Lower lobe of right lung (tissue), 2 donors: ENCODE measurements at regions not wholly inside any gene's neighbourhood (a gene's known extent, or its start where the extent isn't known, plus 50 kb on each side); places are given as distances from the start of the nearest gene placed in this dataset.

Experiments used
- ATAC-seq, 2 donors: fragments of 200-7000 bp; cut with Tn5 transposase; one replicate each; pipeline ENCODE4 v1.9.1; 2020 to 2022; ENCODE audit warnings: mild to moderate bottlenecking in 2 of 2, moderate library complexity in 2 of 2
- DNase-seq: peaks from one replicate; pipeline ENCODE4 v3.0.0-alpha.2; 2020
- H3K27ac ChIP-seq: fragments of 200-600 bp; one replicate; pipeline ENCODE4 v1.8.0; 2022
- H3K27me3 ChIP-seq: fragments of 200-600 bp; one replicate; pipeline ENCODE4 v1.8.0; 2022; ENCODE audit warnings: low read depth
- H3K36me3 ChIP-seq: fragments of 200-600 bp; one replicate; pipeline ENCODE4 v1.8.0; 2022; ENCODE audit warnings: mild to moderate bottlenecking
- H3K4me1 ChIP-seq: fragments of 200-600 bp; one replicate; pipeline ENCODE4 v1.8.0; 2022
- H3K4me3 ChIP-seq: fragments of 200-600 bp; one replicate; pipeline ENCODE4 v1.8.0; 2022; ENCODE audit warnings: mild to moderate bottlenecking
- H3K9me3 ChIP-seq: fragments of 200-600 bp; one replicate; pipeline ENCODE4 v1.8.0; 2022
- intact Hi-C: fragments of 100-400 bp; cut with DNase I; formaldehyde crosslinking; loops from one replicate; pipeline ENCODE4 v1.11.0; 2022
- TF ChIP-seq, protein P1 (sequence below): fragments of 200-600 bp; IDR thresholded peaks from one replicate; pipeline ENCODE4 v1.8.0; 2022; ENCODE audit warnings: antibody characterized with exemption, mild to moderate bottlenecking
- donor health status: DM: no; HTN: yes; CAD: no; lungs with severe emphysema.

DNA sequence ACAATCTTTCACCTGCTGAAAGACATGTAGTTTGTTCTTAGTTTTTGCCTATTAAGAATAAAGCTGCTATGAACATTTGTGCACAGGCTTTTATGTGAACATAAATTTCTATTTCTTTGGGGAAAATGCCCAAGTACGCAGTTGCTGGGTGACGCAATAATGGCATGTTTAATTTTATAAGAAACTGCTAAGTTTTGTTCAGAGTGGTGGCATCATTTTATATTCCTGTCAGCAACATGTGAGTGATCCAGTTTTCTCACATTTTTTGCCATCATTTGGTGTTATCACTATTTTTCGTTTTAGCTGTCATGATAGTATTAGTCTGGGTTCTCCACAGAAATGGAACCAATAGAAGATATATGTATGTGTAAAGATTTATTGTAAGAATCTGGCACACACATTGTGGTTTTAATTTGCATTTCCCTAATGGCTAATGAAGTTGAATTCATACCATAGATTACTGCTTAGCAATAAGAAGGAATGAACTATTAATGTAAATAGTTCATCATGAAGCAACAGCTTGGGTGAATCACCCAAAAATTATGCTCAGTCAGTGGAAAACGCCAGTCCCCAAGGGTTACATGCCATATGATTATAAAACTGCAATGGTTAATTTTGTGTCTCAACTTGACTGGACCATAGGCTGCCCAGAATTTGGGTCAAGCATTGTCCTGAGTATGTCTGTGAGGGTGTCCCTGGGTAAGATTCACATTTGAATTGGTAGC, 358.6 kb downstream of the MSX2 start:
- no peak for ATAC-seq
- no peak overlapping the region for H3K4me3 ChIP-seq
- intact Hi-C loops = no loop called here

DNA sequence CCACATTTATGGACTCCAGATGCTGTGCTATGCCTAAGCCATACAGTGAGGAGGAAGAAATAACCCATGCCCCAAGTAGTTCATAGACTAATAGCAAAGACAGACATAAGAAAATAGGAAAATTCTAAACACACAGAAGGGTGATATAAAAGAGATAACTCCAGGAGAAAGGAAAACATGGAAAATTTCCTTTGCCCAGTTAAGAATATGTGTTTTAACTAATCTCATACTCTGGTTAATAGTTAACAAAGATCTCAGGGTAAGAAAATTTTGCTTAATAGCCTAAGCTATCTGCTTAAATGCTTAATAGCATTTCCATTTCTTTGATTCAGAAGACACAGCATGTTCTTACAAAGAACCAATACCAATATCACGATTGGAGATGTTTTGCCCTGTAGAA, 358.0 kb downstream of the MSX2 start:
- no peaks in the 10 kb centered on the region for H3K36me3 ChIP-seq
- TF ChIP-seq, protein P1, sequence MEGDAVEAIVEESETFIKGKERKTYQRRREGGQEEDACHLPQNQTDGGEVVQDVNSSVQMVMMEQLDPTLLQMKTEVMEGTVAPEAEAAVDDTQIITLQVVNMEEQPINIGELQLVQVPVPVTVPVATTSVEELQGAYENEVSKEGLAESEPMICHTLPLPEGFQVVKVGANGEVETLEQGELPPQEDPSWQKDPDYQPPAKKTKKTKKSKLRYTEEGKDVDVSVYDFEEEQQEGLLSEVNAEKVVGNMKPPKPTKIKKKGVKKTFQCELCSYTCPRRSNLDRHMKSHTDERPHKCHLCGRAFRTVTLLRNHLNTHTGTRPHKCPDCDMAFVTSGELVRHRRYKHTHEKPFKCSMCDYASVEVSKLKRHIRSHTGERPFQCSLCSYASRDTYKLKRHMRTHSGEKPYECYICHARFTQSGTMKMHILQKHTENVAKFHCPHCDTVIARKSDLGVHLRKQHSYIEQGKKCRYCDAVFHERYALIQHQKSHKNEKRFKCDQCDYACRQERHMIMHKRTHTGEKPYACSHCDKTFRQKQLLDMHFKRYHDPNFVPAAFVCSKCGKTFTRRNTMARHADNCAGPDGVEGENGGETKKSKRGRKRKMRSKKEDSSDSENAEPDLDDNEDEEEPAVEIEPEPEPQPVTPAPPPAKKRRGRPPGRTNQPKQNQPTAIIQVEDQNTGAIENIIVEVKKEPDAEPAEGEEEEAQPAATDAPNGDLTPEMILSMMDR = no peak
- ATAC-seq (no peak), DNase-seq (no peak)
- no peak overlapping the region for H3K27ac ChIP-seq
- H3K4me3 ChIP-seq = no peak overlapping the region
- intact Hi-C loops = no loop called here
- no peaks in the 10 kb centered on the region for H3K9me3 ChIP-seq
- no peaks in the 10 kb centered on the region for H3K27me3 ChIP-seq
- H3K4me1 ChIP-seq = no peaks in the 10 kb centered on the region

More for the DNA sequence above, 358.6 kb downstream of the MSX2 start:
- no peak overlapping the region for H3K27ac ChIP-seq
- no peaks in the 10 kb centered on the region for H3K4me1 ChIP-seq
- no peak for DNase-seq
- H3K27me3 ChIP-seq = no peaks in the 10 kb centered on the region
- H3K36me3 ChIP-seq = no peaks in the 10 kb centered on the region
- TF ChIP-seq, protein P1 = no peak
- H3K9me3 ChIP-seq = no peaks in the 10 kb centered on the region

DNA sequence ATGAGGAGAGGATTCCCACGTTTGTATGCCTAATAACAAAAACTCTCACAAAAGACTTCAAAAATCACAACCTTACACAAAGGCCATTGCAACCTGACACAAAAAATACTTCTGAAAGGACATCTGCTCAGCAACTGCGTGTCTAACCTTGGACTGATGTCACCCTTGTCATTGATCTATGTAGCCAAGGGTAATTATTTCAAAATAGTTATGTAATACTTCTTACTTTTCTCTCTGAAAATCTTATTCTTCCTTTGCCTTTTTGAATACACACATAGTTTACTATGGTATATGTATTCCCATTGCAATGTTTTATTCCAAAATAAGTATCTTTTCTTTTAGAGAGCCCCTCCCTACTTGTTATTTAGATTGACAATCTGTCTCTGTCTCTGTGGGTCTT, 355.3 kb downstream of the MSX2 start:
- no peak overlapping the region for H3K27ac ChIP-seq
- H3K4me3 ChIP-seq = no peak overlapping the region
- no peaks in the 10 kb centered on the region for H3K36me3 ChIP-seq
- ATAC-seq (no peak), DNase-seq (no peak)
- intact Hi-C loops = no loop called here
- TF ChIP-seq, protein P1 = no peak
- no peaks in the 10 kb centered on the region for H3K4me1 ChIP-seq
- H3K9me3 ChIP-seq = no peaks in the 10 kb centered on the region
- no peaks in the 10 kb centered on the region for H3K27me3 ChIP-seq

DNA sequence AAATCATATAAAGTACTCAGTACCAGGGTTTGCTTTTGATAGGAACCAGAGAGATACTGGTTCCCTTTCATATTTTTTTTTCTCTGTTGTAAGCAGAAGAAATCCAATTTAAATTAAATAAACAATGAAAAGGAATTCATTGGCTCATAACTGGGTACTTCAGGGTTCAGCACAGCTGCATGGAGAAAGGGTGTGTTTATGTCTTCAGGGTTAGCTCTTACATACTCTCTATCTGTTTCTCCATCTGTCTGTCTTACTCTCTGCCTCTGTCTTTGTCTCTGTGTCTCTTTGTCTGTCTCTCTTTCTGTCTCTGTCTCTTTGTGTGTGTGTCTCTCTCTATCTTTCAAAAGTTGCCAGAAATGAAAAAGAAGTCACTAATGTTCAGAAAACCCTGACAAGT, 345.9 kb downstream of the MSX2 start:
- H3K4me3 ChIP-seq = no peak overlapping the region
- TF ChIP-seq, protein P1 = no peak
- intact Hi-C loops = no loop called here
- H3K36me3 ChIP-seq = no peaks in the 10 kb centered on the region
- ATAC-seq = no peak
- DNase-seq = no peak
- H3K27ac ChIP-seq = no peak overlapping the region
- no peaks in the 10 kb centered on the region for H3K4me1 ChIP-seq
- no peaks in the 10 kb centered on the region for H3K9me3 ChIP-seq
- no peaks in the 10 kb centered on the region for H3K27me3 ChIP-seq

DNA sequence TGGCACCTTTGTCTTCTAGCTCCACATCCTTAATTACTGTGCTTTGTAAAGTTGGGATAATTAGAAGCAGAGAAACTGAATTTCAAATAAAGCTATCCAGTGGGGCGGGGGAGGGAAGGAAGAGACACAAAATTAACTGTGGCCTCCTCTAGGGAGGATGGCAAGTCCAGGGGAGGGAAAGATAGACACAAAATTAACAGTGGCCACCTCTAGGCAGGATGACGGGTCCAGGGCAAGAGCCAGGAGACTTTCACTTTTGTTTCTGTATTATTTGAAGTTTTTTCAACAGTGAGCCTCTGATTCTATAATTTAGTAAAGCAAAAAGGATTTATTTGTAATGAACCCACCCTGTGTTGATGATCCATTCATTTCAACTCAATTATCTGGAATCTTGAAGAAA, 335.9 kb downstream of the MSX2 start:
- Histone ChIP-seq H3K4me3 (peak overlapping the region; percentile 17), H3K4me1 (no peaks in the 10 kb centered on the region)

More for the DNA sequence above, 335.9 kb downstream of the MSX2 start:
- TF ChIP-seq, protein P1 = no peak
- Histone ChIP-seq H3K27ac (no peak overlapping the region), H3K36me3 (no peaks in the 10 kb centered on the region), H3K27me3 (no peaks in the 10 kb centered on the region), H3K9me3 (no peaks in the 10 kb centered on the region)
- ATAC-seq (no peak), DNase-seq (no peak)
- intact Hi-C loops = no loop called here
